ENCODE measurements at regions not wholly inside any gene's neighbourhood (a gene's known extent, or its start where the extent isn't known, plus 50 kb on each side); places are given as distances from the start of the nearest gene placed in this dataset.

DNA sequence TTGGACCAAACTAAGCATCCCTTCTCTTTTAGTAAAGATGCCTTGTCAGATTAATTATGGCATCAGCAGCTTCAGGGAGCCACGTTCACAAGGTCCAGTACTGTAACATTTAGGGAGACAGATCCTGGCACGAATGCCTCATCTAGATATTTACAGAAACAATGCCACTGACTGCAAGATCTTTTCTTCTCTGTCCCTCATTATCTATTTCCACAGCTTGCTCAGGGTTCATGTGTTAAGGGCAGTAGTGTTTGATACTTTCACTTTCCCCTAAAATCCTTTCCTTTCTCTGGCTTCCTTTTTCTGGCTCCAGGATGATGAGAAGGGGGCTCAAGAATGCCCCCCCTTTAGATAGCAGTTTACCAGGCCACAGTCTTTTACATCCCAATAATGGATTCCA lies 393.9 kb downstream of the BCL11A start:
- intact Hi-C loops (cut with micrococcal nuclease): no loop called here
- POLR2A ChIA-PET (ENCODE audit: partially characterized antibody): no interaction called here

GRCh38 chr2:60158262-60158661 lies 395.2 kb downstream of the BCL11A start:
- H3K27me3 ChIP-seq (ENCODE audit: insufficient read depth, low read length): no peaks in the 10 kb centered on the region
- no peak overlapping the region for H3K27ac Mint-ChIP-seq
- H3K36me3 Mint-ChIP-seq: no peaks in the 10 kb centered on the region
- H3K4me3 ChIP-seq (ENCODE audit: low read length in 2 of 2): no peak overlapping the region
- H3K4me1 Mint-ChIP-seq: no peaks in the 10 kb centered on the region
- POLR2A ChIA-PET (ENCODE audit: partially characterized antibody): no interaction called here
- CTCF ChIA-PET (ENCODE audit: partially characterized antibody): no interaction called here
- no peak for DNase-seq
- H3K36me3 ChIP-seq (ENCODE audit: insufficient read depth, low read length): no peaks in the 10 kb centered on the region
- H3K4me1 ChIP-seq (ENCODE audit: insufficient read depth, low read length): no peaks in the 10 kb centered on the region
- peak overlapping the region in 1 of 8 donors; percentile 20 for H3K4me3 Mint-ChIP-seq
- H3K27ac ChIP-seq (ENCODE audit: low read depth, low read length): no peak overlapping the region
- H3K27me3 Mint-ChIP-seq: no peaks in the 10 kb centered on the region
- H3K9me3 ChIP-seq (ENCODE audit: control insufficient read depth in 1 of 2, low read length in 2 of 2): no peaks in the 10 kb centered on the region
- intact Hi-C loops (cut with micrococcal nuclease): no loop called here
- H3K9me3 Mint-ChIP-seq: peaks cover 0 to 12% (median 0%) of the 10 kb centered on the region in 8 donors

More for the DNA sequence above, 393.9 kb downstream of the BCL11A start:
- CTCF ChIA-PET (ENCODE audit: partially characterized antibody): no interaction called here
- Histone ChIP-seq H3K4me1 (ENCODE audit: insufficient read depth, low read length) (no peaks in the 10 kb centered on the region), H3K36me3 (ENCODE audit: insufficient read depth, low read length) (no peaks in the 10 kb centered on the region), H3K4me3 (ENCODE audit: low read length in 2 of 2) (no peak overlapping the region), H3K9me3 (ENCODE audit: control insufficient read depth in 1 of 2, low read length in 2 of 2) (no peaks in the 10 kb centered on the region), H3K27me3 (ENCODE audit: insufficient read depth, low read length) (no peaks in the 10 kb centered on the region), H3K27ac (ENCODE audit: low read depth, low read length) (no peak overlapping the region)
- H3K4me1 Mint-ChIP-seq: no peaks in the 10 kb centered on the region
- no peak overlapping the region for H3K27ac Mint-ChIP-seq
- no peak overlapping the region for H3K4me3 Mint-ChIP-seq
- H3K36me3 Mint-ChIP-seq: no peaks in the 10 kb centered on the region
- H3K9me3 Mint-ChIP-seq: peaks cover 0 to 5% (median 0%) of the 10 kb centered on the region in 8 donors
- DNase-seq: no peak
- H3K27me3 Mint-ChIP-seq: no peaks in the 10 kb centered on the region

DNA sequence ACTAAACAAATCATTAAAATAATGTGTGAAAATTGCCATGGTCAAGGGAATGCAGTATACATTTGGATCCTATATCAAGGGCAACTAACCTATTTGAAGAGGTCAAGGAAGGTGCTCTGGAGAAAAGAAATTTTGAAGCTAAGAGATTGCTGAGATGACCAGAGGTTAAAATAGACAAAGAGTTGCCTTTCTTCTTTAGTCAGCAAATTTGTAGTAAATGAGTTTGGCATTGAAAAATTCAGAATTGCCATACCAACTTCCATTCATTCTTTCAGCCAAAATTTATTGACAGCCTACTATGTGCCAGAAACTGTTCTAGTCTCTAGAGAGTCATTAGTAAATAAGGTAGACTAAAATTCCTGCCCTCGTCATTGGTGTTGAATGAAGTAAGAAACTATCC lies 396.2 kb downstream of the BCL11A start:
- DNase-seq: no peak
- Mint-ChIP-seq H3K9me3 (peaks cover 0 to 13% (median 1%) of the 10 kb centered on the region in 8 donors), H3K4me3 (no peak overlapping the region), H3K4me1 (no peaks in the 10 kb centered on the region), H3K36me3 (no peaks in the 10 kb centered on the region), H3K27me3 (no peaks in the 10 kb centered on the region), H3K27ac (no peak overlapping the region)
- ChIA-PET CTCF (ENCODE audit: partially characterized antibody) (no interaction called here), POLR2A (ENCODE audit: partially characterized antibody) (no interaction called here)
- intact Hi-C loops (cut with micrococcal nuclease): no loop called here
- H3K27ac ChIP-seq (ENCODE audit: low read depth, low read length): no peak overlapping the region
- H3K9me3 ChIP-seq (ENCODE audit: control insufficient read depth in 1 of 2, low read length in 2 of 2): no peaks in the 10 kb centered on the region
- no peaks in the 10 kb centered on the region for H3K36me3 ChIP-seq (ENCODE audit: insufficient read depth, low read length)
- no peaks in the 10 kb centered on the region for H3K27me3 ChIP-seq (ENCODE audit: insufficient read depth, low read length)
- no peak overlapping the region for H3K4me3 ChIP-seq (ENCODE audit: low read length in 2 of 2)
- no peaks in the 10 kb centered on the region for H3K4me1 ChIP-seq (ENCODE audit: insufficient read depth, low read length)

DNA sequence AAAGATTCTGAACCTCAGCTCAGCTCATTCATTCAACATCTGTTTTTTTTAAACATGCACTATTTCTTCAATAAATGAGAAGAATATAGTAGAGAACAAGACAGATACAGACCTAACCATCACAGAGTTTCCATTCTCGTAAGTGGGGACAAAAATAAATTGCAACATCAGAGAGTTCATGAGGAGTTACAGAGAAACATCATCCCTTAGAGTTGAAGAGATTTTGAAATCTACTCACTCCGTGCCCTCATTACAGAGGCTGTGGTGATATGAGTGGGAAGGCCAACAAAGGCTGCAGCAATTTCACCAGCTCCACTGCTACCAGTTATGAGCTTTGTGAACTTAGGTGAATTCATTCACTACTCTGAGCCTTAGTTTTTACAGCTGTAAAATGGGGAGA lies 399.3 kb downstream of the BCL11A start:
- CTCF ChIA-PET (ENCODE audit: partially characterized antibody): interaction anchor here (0.6 kb wide), 1 partner anchor 78 kb away, joined by 3 read pairs; no protein-coding TSS in a partner anchor
- intact Hi-C loops (cut with micrococcal nuclease): loop anchor here (5.0 kb wide), 1 partner anchor 852 kb away; no protein-coding TSS in a partner anchor

DNA sequence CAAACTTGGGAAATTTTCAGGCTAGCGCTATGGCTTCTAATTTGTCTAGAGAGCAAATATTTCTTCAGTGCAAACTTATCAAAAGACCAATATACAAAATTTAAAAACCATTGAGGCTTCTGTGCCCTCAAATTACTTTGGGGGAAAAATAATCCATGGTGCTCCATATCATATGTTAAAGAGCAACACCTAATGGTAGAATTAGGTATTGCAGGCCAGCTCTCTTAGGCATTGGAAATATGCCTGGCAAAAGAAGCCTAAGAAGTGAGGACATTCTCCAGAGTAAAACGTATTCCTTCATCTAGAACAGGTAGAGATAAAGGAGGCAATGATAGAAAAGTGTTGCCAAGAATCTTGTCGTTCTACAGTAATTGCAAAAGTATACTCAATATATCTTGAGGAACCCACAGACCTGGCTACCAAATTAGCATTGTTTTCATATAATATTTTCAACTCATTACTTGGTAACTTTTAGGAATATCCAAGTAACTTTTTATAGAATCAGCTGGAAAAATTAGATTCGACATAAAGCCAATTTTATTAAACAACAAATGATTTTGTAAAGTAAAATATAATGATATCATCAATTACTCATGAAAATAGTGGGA lies 401.1 kb downstream of the BCL11A start:
- no peaks in the 10 kb centered on the region for H3K36me3 ChIP-seq (ENCODE audit: insufficient read depth, low read length)
- CTCF ChIA-PET (ENCODE audit: partially characterized antibody): interaction anchor here (1.5 kb wide), 1 partner anchor 851 kb away, joined by 3 read pairs; no protein-coding TSS in a partner anchor
- intact Hi-C loops (cut with micrococcal nuclease): loop anchor here (5.0 kb wide), 1 partner anchor 850 kb away; no protein-coding TSS in a partner anchor
- POLR2A ChIA-PET (ENCODE audit: partially characterized antibody): no interaction called here
- no peak overlapping the region for H3K4me3 ChIP-seq (ENCODE audit: low read length in 2 of 2)
- Mint-ChIP-seq H3K36me3 (no peaks in the 10 kb centered on the region), H3K27ac (no peak overlapping the region), H3K4me1 (no peaks in the 10 kb centered on the region), H3K27me3 (no peaks in the 10 kb centered on the region), H3K9me3 (peaks cover 0 to 15% (median 3%) of the 10 kb centered on the region in 8 donors), H3K4me3 (no peak overlapping the region)
- peak in 1 of 5 donors; percentile 2 for DNase-seq
- no peaks in the 10 kb centered on the region for H3K9me3 ChIP-seq (ENCODE audit: control insufficient read depth in 1 of 2, low read length in 2 of 2)
- no peaks in the 10 kb centered on the region for H3K4me1 ChIP-seq (ENCODE audit: insufficient read depth, low read length)
- no peak overlapping the region for H3K27ac ChIP-seq (ENCODE audit: low read depth, low read length)
- H3K27me3 ChIP-seq (ENCODE audit: insufficient read depth, low read length): no peaks in the 10 kb centered on the region

More for the DNA sequence above, 399.3 kb downstream of the BCL11A start:
- no peaks in the 10 kb centered on the region for H3K4me1 Mint-ChIP-seq
- H3K27ac ChIP-seq (ENCODE audit: low read depth, low read length): no peak overlapping the region
- H3K27me3 ChIP-seq (ENCODE audit: insufficient read depth, low read length): no peaks in the 10 kb centered on the region
- no peak for DNase-seq
- H3K4me1 ChIP-seq (ENCODE audit: insufficient read depth, low read length): no peaks in the 10 kb centered on the region
- H3K9me3 ChIP-seq (ENCODE audit: control insufficient read depth in 1 of 2, low read length in 2 of 2): no peaks in the 10 kb centered on the region
- POLR2A ChIA-PET (ENCODE audit: partially characterized antibody): no interaction called here
- H3K27me3 Mint-ChIP-seq: no peaks in the 10 kb centered on the region
- peaks cover 0 to 15% (median 3%) of the 10 kb centered on the region in 8 donors for H3K9me3 Mint-ChIP-seq
- H3K4me3 ChIP-seq (ENCODE audit: low read length in 2 of 2): no peak overlapping the region
- no peak overlapping the region for H3K4me3 Mint-ChIP-seq
- no peak overlapping the region for H3K27ac Mint-ChIP-seq
- H3K36me3 Mint-ChIP-seq: no peaks in the 10 kb centered on the region
- no peaks in the 10 kb centered on the region for H3K36me3 ChIP-seq (ENCODE audit: insufficient read depth, low read length)

GRCh38 chr2:60149176-60149575 lies 404.3 kb downstream of the BCL11A start:
- H3K27ac Mint-ChIP-seq: no peak overlapping the region
- Histone ChIP-seq H3K4me1 (ENCODE audit: insufficient read depth, low read length) (no peaks in the 10 kb centered on the region), H3K27ac (ENCODE audit: low read depth, low read length) (no peak overlapping the region)

DNA sequence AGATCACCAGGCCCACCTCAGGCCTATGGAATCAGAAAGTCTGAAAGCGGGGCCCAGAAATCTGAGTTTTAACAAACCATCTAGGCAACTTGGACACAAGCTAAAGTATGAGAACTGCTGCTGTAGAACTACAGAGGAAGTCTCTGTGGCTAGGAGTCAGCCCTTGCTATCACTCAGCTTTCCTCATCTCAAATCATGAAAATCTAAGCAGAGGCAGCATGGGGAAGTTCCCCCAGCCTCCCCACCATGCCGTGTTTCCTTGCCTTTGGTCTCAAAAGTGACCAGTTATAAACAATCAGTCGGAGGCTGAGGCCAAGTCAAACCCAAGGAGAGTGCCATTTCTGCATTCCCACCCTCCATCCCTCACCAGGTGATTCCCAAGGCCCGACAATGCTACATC lies 404.7 kb downstream of the BCL11A start:
- no peak for DNase-seq
- H3K27ac ChIP-seq (ENCODE audit: low read depth, low read length): no peak overlapping the region
- CTCF ChIA-PET (ENCODE audit: partially characterized antibody): no interaction called here
- POLR2A ChIA-PET (ENCODE audit: partially characterized antibody): no interaction called here
- Mint-ChIP-seq H3K27ac (no peak overlapping the region), H3K4me3 (no peak overlapping the region), H3K4me1 (no peaks in the 10 kb centered on the region), H3K27me3 (no peaks in the 10 kb centered on the region), H3K9me3 (peaks cover 0 to 7% (median 2%) of the 10 kb centered on the region in 8 donors), H3K36me3 (no peaks in the 10 kb centered on the region)
- H3K4me3 ChIP-seq (ENCODE audit: low read length in 2 of 2): no peak overlapping the region
- H3K9me3 ChIP-seq (ENCODE audit: control insufficient read depth in 1 of 2, low read length in 2 of 2): no peaks in the 10 kb centered on the region
- no peaks in the 10 kb centered on the region for H3K4me1 ChIP-seq (ENCODE audit: insufficient read depth, low read length)
- intact Hi-C loops (cut with micrococcal nuclease): no loop called here
- H3K27me3 ChIP-seq (ENCODE audit: insufficient read depth, low read length): no peaks in the 10 kb centered on the region
- H3K36me3 ChIP-seq (ENCODE audit: insufficient read depth, low read length): no peaks in the 10 kb centered on the region

More at GRCh38 chr2:60149176-60149575, 404.3 kb downstream of the BCL11A start:
- H3K36me3 Mint-ChIP-seq: no peaks in the 10 kb centered on the region
- H3K4me1 Mint-ChIP-seq: no peaks in the 10 kb centered on the region
- no peak for DNase-seq
- H3K27me3 Mint-ChIP-seq: no peaks in the 10 kb centered on the region
- intact Hi-C loops (cut with micrococcal nuclease): no loop called here
- H3K4me3 Mint-ChIP-seq: no peak overlapping the region
- H3K9me3 Mint-ChIP-seq: peaks cover 0 to 9% (median 2%) of the 10 kb centered on the region in 8 donors
- H3K4me3 ChIP-seq (ENCODE audit: low read length in 2 of 2): no peak overlapping the region
- H3K9me3 ChIP-seq (ENCODE audit: control insufficient read depth in 1 of 2, low read length in 2 of 2): no peaks in the 10 kb centered on the region
- no peaks in the 10 kb centered on the region for H3K27me3 ChIP-seq (ENCODE audit: insufficient read depth, low read length)
- H3K36me3 ChIP-seq (ENCODE audit: insufficient read depth, low read length): no peaks in the 10 kb centered on the region
- CTCF ChIA-PET (ENCODE audit: partially characterized antibody): no interaction called here
- POLR2A ChIA-PET (ENCODE audit: partially characterized antibody): no interaction called here
